Trophoblast cell (in vitro differentiated cells and primary cell): ENCODE measurements at regions not wholly inside any gene's neighbourhood (a gene's known extent, or its start where the extent isn't known, plus 50 kb on each side); places are given as distances from the start of the nearest gene placed in this dataset.

Source experiments
- DNase-seq, 2 donors: peaks; one replicate each; pipeline ENCODE4 v3.0.0-alpha.2; 2016
- H2AFZ ChIP-seq: 2 replicates; pipeline ENCODE4 v1.6.1; 2013; ENCODE audit warnings: low read length, moderate library complexity, mild to moderate bottlenecking; ENCODE audit not compliant: insufficient read depth, poor library complexity
- H2AK5ac ChIP-seq: 2 replicates; pipeline ENCODE4 v1.6.1; 2013; ENCODE audit warnings: mild to moderate bottlenecking, low read length
- H2BK120ac ChIP-seq: 2 replicates; pipeline ENCODE4 v1.6.1; 2013; ENCODE audit warnings: low read length, mild to moderate bottlenecking, moderate library complexity; ENCODE audit not compliant: insufficient read depth, poor library complexity
- H2BK12ac ChIP-seq: 2 replicates; pipeline ENCODE4 v1.6.1; 2013; ENCODE audit warnings: mild to moderate bottlenecking, low read length, moderate library complexity
- H2BK5ac ChIP-seq: 2 replicates; pipeline ENCODE4 v1.6.1; 2013; ENCODE audit warnings: low read length, low read depth, moderate library complexity, mild to moderate bottlenecking; ENCODE audit not compliant: poor library complexity
- H3K14ac ChIP-seq: 2 replicates; pipeline ENCODE4 v1.6.1; 2013; ENCODE audit warnings: mild to moderate bottlenecking, low read length
- H3K18ac ChIP-seq: 2 replicates; pipeline ENCODE4 v1.6.1; 2013; ENCODE audit warnings: mild to moderate bottlenecking, low read length
- H3K23ac ChIP-seq: 2 replicates; pipeline ENCODE4 v1.6.1; 2013; ENCODE audit warnings: low read length
- H3K27ac ChIP-seq: 2 replicates; pipeline ENCODE4 v1.5.1; 2013; ENCODE audit warnings: low read depth, mild to moderate bottlenecking, inconsistent platforms, low read length, moderate library complexity
- H3K27me3 ChIP-seq: 2 replicates; pipeline ENCODE4 v1.6.1; 2013; ENCODE audit warnings: inconsistent platforms, mild to moderate bottlenecking, low read length, moderate library complexity; ENCODE audit not compliant: insufficient read depth
- H3K36me3 ChIP-seq, 2 experiments: 1 replicate in 1 of 2; 2 replicates in 1 of 2; pipeline ENCODE4 v1.6.1; 2013; ENCODE audit warnings: low read length in 2 of 2, mild to moderate bottlenecking in 2 of 2, moderate library complexity in 1 of 2; ENCODE audit not compliant: insufficient read depth in 2 of 2, control insufficient read depth in 1 of 2
- H3K4ac ChIP-seq: 2 replicates; pipeline ENCODE4 v1.6.1; 2013; ENCODE audit warnings: low read depth, mild to moderate bottlenecking, low read length, moderate library complexity
- H3K4me1 ChIP-seq, 2 experiments: 1 replicate in 1 of 2; 2 replicates in 1 of 2; pipeline ENCODE4 v1.6.1; 2013; ENCODE audit warnings: low read length in 2 of 2, mild to moderate bottlenecking in 2 of 2, moderate library complexity in 1 of 2; ENCODE audit not compliant: insufficient read depth in 2 of 2, control insufficient read depth in 1 of 2
- H3K4me2 ChIP-seq: 2 replicates; pipeline ENCODE4 v1.6.1; 2013; ENCODE audit warnings: inconsistent platforms, mild to moderate bottlenecking, low read length, moderate library complexity
- H3K4me3 ChIP-seq: 2 replicates; pipeline ENCODE4 v1.5.1; 2013; ENCODE audit warnings: mild to moderate bottlenecking, low read depth, low read length, inconsistent platforms
- H3K79me1 ChIP-seq: one replicate; pipeline ENCODE4 v1.6.1; 2013; ENCODE audit warnings: low read length
- H3K79me2 ChIP-seq: 2 replicates; pipeline ENCODE4 v1.6.1; 2013; ENCODE audit warnings: low read length, mild to moderate bottlenecking; ENCODE audit not compliant: control insufficient read depth, insufficient read depth, poor library complexity
- H3K9ac ChIP-seq: 2 replicates; pipeline ENCODE4 v1.6.1; 2013; ENCODE audit warnings: mild to moderate bottlenecking, low read length
- H3K9me3 ChIP-seq: 2 replicates; pipeline ENCODE4 v1.6.1; 2013; ENCODE audit warnings: low read depth, mild to moderate bottlenecking, control low read depth, inconsistent platforms, low read length; ENCODE audit not compliant: insufficient read depth
- H4K12ac ChIP-seq: 2 replicates; pipeline ENCODE4 v1.6.1; 2013; ENCODE audit warnings: low read depth, mild to moderate bottlenecking, low read length, moderate library complexity
- H4K8ac ChIP-seq: 2 replicates; pipeline ENCODE4 v1.6.1; 2013; ENCODE audit warnings: low read depth, mild to moderate bottlenecking, low read length, moderate library complexity
- H4K91ac ChIP-seq: one replicate; pipeline ENCODE4 v1.6.1; 2013; ENCODE audit warnings: low read depth, mild to moderate bottlenecking, low read length, moderate library complexity
- WGBS: extraction: QIAGEN DNeasy Blood & Tissue Kit; methylation state at CpG from one replicate; pipeline ENCODE4 v1.1.7; 2013; ENCODE audit warnings: missing lambda C conversion rate; ENCODE audit not compliant: insufficient read length, insufficient coverage; ENCODE audit errors: extremely low coverage; 5-methylcytosine and 5-hydroxymethylcytosine counted together

DNA sequence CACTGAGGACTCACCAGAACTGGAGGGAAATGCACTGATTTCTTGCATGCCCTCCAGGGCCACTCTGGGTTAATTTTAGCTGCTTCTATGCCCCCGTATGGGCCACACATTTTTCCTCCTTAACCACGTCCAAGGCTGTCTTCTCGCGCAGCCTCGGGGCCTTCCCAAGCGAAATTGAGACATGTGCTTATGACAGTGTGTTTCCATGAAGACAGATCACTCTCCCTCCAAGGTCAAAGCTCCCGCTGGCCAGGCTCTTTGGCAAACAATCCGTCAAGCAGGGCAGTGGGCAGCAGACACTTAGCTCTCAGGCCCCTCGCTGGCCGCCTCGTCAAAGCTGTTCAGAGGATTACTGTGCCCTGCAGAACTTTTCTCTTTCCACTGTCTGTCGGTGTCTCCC is 243.0 kb upstream of the N4BP1 start:
- no peak overlapping the region for H4K12ac ChIP-seq
- no CpG with 5 or more reads among the region's 12 CpGs for WGBS
- no peak for DNase-seq
- H3K4ac ChIP-seq, result no peak overlapping the region
- H2BK5ac ChIP-seq, result no peak overlapping the region
- no peak overlapping the region for H2BK12ac ChIP-seq
- no peaks in the 10 kb centered on the region for H3K27me3 ChIP-seq
- H3K4me3 ChIP-seq, result no peak overlapping the region
- H3K4me2 ChIP-seq, result no peak overlapping the region
- no peak overlapping the region for H2BK120ac ChIP-seq
- H3K23ac ChIP-seq, result no peak overlapping the region
- H3K9ac ChIP-seq, result no peak overlapping the region
- no peak overlapping the region for H2AK5ac ChIP-seq
- H3K79me2 ChIP-seq, result no peaks in the 10 kb centered on the region
- H3K4me1 ChIP-seq, result no peaks in the 10 kb centered on the region
- no peak overlapping the region for H4K91ac ChIP-seq
- H3K18ac ChIP-seq, result no peak overlapping the region
- no peaks in the 10 kb centered on the region for H3K36me3 ChIP-seq
- no peaks in the 10 kb centered on the region for H3K9me3 ChIP-seq
- no peaks in the 10 kb centered on the region for H3K79me1 ChIP-seq
- H3K27ac ChIP-seq, result no peak overlapping the region
- H3K14ac ChIP-seq, result no peak overlapping the region
- H2AFZ ChIP-seq, result no peak overlapping the region
- no peak overlapping the region for H4K8ac ChIP-seq

DNA sequence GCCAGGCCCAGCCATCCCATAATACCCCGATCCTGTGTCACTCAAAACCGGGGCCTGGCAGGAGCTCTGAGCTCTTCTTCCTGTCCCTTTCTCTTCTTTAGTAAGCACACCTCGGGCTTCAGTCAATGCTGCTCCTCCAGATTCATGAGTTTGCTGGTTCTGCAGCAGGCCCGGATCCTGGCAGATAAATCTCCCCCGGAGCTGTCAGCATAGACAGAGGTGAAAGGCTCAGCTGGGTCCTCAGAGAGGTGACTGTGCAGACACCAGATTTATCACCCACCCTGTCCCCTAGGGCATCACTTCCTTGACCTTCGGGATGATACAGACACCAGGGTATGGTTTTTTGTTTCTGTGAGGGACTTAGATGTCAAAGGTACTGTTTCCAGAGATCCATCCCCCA is 242.5 kb upstream of the N4BP1 start:
- H3K27ac ChIP-seq, result no peak overlapping the region
- no peak overlapping the region for H3K9ac ChIP-seq
- no peak overlapping the region for H4K91ac ChIP-seq
- no peaks in the 10 kb centered on the region for H3K9me3 ChIP-seq
- H3K4me1 ChIP-seq, result no peaks in the 10 kb centered on the region
- no peak overlapping the region for H3K18ac ChIP-seq
- H3K27me3 ChIP-seq, result no peaks in the 10 kb centered on the region
- no peak overlapping the region for H2BK12ac ChIP-seq
- no peak overlapping the region for H3K23ac ChIP-seq
- no peaks in the 10 kb centered on the region for H3K79me2 ChIP-seq
- H3K14ac ChIP-seq, result no peak overlapping the region
- no peak for DNase-seq
- no peaks in the 10 kb centered on the region for H3K36me3 ChIP-seq
- H2BK5ac ChIP-seq, result no peak overlapping the region
- H3K79me1 ChIP-seq, result no peaks in the 10 kb centered on the region
- H2AK5ac ChIP-seq, result no peak overlapping the region
- H3K4ac ChIP-seq, result no peak overlapping the region
- no peak overlapping the region for H3K4me3 ChIP-seq
- H2BK120ac ChIP-seq, result no peak overlapping the region
- no peak overlapping the region for H4K12ac ChIP-seq
- no peak overlapping the region for H4K8ac ChIP-seq
- no CpG with 5 or more reads among the region's 6 CpGs for WGBS
- no peak overlapping the region for H3K4me2 ChIP-seq
- no peak overlapping the region for H2AFZ ChIP-seq

DNA sequence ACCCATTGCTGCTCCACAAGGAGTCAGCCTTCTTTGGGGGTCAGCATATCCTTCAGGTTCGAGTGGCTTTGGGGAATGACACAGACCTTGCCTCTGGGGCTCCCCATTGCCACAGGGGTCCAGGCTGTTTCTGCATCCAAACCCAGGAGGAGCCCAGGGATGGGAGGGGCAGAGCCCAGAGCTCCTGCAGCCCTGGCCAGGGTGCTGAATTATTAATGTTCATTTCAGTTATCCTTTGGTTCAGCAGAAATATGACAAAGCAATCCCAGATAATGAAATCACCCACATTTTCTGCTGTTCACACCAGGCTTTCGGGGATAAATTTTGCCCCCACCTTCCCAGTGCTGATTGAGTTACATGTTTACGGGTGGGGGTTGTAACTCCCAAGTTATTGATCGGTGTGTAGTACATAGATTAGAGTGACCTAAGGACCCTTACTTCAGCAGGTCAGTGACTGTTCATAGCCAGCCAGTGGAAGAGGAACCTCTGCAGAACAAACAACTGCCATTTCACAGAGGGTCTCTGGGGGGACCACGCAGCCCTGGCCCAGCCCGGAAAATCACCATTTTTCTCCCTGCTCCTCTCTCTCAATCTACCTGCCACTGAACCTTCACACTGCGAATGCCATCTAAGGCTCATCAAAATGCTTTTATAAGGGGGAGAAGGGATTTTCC is 240.3 kb upstream of the N4BP1 start:
- no peak overlapping the region for H3K18ac ChIP-seq
- no peak overlapping the region for H2AK5ac ChIP-seq
- H3K79me1 ChIP-seq, result no peaks in the 10 kb centered on the region
- H2BK5ac ChIP-seq, result no peak overlapping the region
- H2AFZ ChIP-seq, result no peak overlapping the region
- no peak overlapping the region for H4K12ac ChIP-seq
- H4K8ac ChIP-seq, result no peak overlapping the region
- H3K14ac ChIP-seq, result no peak overlapping the region
- DNase-seq, result no peak
- H3K4me1 ChIP-seq, result no peaks in the 10 kb centered on the region
- no peak overlapping the region for H2BK12ac ChIP-seq
- no peak overlapping the region for H4K91ac ChIP-seq
- H3K27ac ChIP-seq, result no peak overlapping the region
- no peak overlapping the region for H2BK120ac ChIP-seq
- no peaks in the 10 kb centered on the region for H3K27me3 ChIP-seq
- H3K9ac ChIP-seq, result no peak overlapping the region
- H3K4me2 ChIP-seq, result no peak overlapping the region
- no peak overlapping the region for H3K4ac ChIP-seq
- no peak overlapping the region for H3K4me3 ChIP-seq
- H3K79me2 ChIP-seq, result no peaks in the 10 kb centered on the region
- no peaks in the 10 kb centered on the region for H3K36me3 ChIP-seq
- no peak overlapping the region for H3K23ac ChIP-seq
- WGBS, result no CpG with 5 or more reads among the region's 7 CpGs
- H3K9me3 ChIP-seq, result no peaks in the 10 kb centered on the region

DNA sequence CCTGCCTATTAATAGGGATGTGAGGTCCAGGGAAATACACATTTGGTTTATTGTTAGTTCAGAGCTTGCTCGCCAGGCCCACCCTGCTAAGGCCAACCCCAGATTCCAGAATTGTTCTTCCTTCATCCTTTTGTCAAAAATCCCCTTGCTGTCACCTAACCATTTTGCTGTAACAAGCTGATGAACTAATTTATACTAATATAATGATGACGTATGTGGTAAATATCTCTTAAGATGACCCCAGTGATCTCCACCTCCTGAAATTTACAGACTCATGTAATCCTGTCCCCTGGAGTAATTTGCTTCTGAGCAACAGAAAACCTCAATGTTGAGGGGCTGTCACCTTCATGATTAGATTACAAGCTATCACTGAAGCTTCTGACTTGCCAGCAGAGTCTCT is 236.3 kb upstream of the N4BP1 start:
- no peak overlapping the region for H3K14ac ChIP-seq
- no peak overlapping the region for H3K23ac ChIP-seq
- no peaks in the 10 kb centered on the region for H3K79me1 ChIP-seq
- H2AFZ ChIP-seq, result no peak overlapping the region
- H3K4me1 ChIP-seq, result no peaks in the 10 kb centered on the region
- H3K4me2 ChIP-seq, result no peak overlapping the region
- H4K8ac ChIP-seq, result no peak overlapping the region
- H3K27ac ChIP-seq, result no peak overlapping the region
- no peak overlapping the region for H2BK12ac ChIP-seq
- no peaks in the 10 kb centered on the region for H3K79me2 ChIP-seq
- H2AK5ac ChIP-seq, result no peak overlapping the region
- H4K12ac ChIP-seq, result no peak overlapping the region
- DNase-seq, result no peak
- H3K27me3 ChIP-seq, result no peaks in the 10 kb centered on the region
- no peak overlapping the region for H3K4ac ChIP-seq
- no peak overlapping the region for H3K9ac ChIP-seq
- H3K18ac ChIP-seq, result no peak overlapping the region
- H3K36me3 ChIP-seq, result no peaks in the 10 kb centered on the region
- no CpG with 5 or more reads among the region's 2 CpGs for WGBS
- H3K4me3 ChIP-seq, result no peak overlapping the region
- no peaks in the 10 kb centered on the region for H3K9me3 ChIP-seq
- no peak overlapping the region for H4K91ac ChIP-seq
- no peak overlapping the region for H2BK120ac ChIP-seq
- H2BK5ac ChIP-seq, result no peak overlapping the region
